ENCODE measurements at regions not wholly inside any gene's neighbourhood (a gene's known extent, or its start where the extent isn't known, plus 50 kb on each side); places are given as distances from the start of the nearest gene placed in this dataset.
A peak's percentile ranks its signal among the peaks of the same experiment; 100 is the strongest.

DNA sequence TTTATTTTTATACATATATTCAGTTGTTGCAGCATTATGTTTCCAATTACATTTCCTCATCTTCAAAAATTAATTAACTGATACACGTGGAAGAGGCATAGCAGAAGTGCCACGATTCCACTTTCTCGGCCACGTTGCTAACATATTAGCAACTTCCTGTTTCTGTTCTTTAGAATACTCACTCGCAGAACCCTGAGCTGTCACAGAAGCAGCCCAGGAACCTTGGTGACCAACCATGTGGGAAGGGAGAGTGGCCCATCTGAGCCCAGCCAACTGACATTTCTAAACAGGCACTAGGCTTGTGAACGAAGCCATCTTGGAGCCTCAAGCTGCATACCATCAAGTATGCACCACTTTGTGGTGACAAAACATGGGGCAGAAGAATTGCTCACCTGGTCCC, 350.1 kb downstream of the CBLN2 start:
- H3K4me3 ChIP-seq (replicated peaks; ENCODE audit: low read depth, low read length) = no peak overlapping the region
- no peaks in the 10 kb centered on the region for H3K27me3 ChIP-seq (replicated peaks; ENCODE audit: control insufficient read depth, insufficient read depth, low read length)
- no peak for DNase-seq (ENCODE audit: extremely low read depth, insufficient read length)
- H3K36me3 ChIP-seq (ENCODE audit: control insufficient read depth, insufficient read depth, low read length) = no peaks in the 10 kb centered on the region
- TF ChIP-seq, protein P1, sequence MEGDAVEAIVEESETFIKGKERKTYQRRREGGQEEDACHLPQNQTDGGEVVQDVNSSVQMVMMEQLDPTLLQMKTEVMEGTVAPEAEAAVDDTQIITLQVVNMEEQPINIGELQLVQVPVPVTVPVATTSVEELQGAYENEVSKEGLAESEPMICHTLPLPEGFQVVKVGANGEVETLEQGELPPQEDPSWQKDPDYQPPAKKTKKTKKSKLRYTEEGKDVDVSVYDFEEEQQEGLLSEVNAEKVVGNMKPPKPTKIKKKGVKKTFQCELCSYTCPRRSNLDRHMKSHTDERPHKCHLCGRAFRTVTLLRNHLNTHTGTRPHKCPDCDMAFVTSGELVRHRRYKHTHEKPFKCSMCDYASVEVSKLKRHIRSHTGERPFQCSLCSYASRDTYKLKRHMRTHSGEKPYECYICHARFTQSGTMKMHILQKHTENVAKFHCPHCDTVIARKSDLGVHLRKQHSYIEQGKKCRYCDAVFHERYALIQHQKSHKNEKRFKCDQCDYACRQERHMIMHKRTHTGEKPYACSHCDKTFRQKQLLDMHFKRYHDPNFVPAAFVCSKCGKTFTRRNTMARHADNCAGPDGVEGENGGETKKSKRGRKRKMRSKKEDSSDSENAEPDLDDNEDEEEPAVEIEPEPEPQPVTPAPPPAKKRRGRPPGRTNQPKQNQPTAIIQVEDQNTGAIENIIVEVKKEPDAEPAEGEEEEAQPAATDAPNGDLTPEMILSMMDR (IDR thresholded peaks at IDR 0.05; ENCODE audit: insufficient read depth, low read length, poor library complexity, severe bottlenecking) = no peak

DNA sequence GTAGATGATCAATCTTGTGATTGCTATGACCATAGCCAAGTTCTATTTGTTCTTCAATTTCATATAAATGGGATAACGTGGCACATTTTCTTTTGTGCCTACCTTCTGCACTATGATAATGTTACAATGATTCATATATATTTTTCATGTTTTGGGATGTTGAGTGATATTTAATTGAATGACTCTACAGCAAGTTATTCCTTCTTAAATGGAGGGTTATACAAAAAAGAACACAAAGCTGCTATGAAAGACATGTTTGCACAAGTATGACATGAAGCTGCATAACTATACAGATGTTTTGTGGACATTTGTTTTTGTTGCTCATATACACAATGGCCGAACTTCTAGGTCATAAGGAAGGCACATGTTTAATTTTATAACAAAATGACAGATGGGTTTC, 356.2 kb downstream of the CBLN2 start:
- DNase-seq (ENCODE audit: extremely low read depth, insufficient read length) = no peak
- Histone ChIP-seq H3K36me3 (ENCODE audit: control insufficient read depth, insufficient read depth, low read length) (no peaks in the 10 kb centered on the region), H3K27me3 (replicated peaks; ENCODE audit: control insufficient read depth, insufficient read depth, low read length) (no peaks in the 10 kb centered on the region), H3K4me3 (replicated peaks; ENCODE audit: low read depth, low read length) (no peak overlapping the region)
- TF ChIP-seq, protein P1 (IDR thresholded peaks at IDR 0.05; ENCODE audit: insufficient read depth, low read length, poor library complexity, severe bottlenecking) = no peak

DNA sequence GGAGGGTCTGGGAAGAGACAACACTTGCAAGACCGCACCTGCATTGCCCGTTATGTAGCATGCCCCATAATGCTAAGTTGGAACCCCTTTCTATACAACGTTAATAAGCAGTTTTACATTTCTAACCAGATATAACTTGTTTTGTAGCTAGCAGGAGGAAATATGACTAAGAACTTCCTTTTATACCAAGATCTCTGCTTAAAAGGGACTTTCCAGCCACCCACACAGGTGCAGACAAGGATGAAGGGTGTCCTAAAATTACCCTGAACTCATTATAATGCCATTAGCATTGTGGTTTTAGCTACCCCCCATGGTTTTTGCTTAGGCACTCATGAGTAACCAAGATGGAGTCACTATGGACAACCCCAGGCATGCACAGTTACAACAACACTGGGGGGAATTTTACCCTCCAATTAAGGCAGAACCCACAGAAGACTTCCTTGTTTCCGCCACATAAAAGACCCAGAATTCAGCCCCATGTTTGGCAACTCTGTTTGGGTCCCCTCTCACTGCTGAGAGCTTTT, 362.8 kb downstream of the CBLN2 start:
- peak; percentile 26 for DNase-seq (ENCODE audit: extremely low read depth, insufficient read length)
- no peaks in the 10 kb centered on the region for H3K36me3 ChIP-seq (ENCODE audit: control insufficient read depth, insufficient read depth, low read length)
- TF ChIP-seq, protein P1 (IDR thresholded peaks at IDR 0.05; ENCODE audit: insufficient read depth, low read length, poor library complexity, severe bottlenecking) = no peak
- no peaks in the 10 kb centered on the region for H3K27me3 ChIP-seq (replicated peaks; ENCODE audit: control insufficient read depth, insufficient read depth, low read length)
- H3K4me3 ChIP-seq (replicated peaks; ENCODE audit: low read depth, low read length) = no peak overlapping the region

DNA sequence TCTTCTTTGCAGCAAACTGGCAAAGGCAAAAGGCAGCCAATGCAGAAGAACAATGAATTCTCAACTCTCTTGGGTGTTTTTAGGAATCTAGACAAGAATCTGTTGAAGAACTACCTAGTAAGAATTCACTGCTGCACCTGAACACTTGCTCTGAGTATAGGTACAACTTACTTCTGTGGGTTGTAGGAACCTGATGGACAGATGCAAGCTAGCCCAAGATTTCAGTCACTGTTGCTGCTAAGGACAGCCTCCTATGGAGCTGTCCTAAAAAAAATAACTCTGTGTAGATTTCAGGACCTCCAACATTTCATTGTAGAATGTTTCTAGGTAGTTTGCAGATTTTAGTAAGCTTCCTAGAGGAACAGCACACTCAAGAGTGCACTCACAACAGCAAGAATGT, 363.5 kb downstream of the CBLN2 start:
- TF ChIP-seq, protein P1 (IDR thresholded peaks at IDR 0.05; ENCODE audit: insufficient read depth, low read length, poor library complexity, severe bottlenecking) = no peak
- no peak overlapping the region for H3K4me3 ChIP-seq (replicated peaks; ENCODE audit: low read depth, low read length)
- H3K36me3 ChIP-seq (ENCODE audit: control insufficient read depth, insufficient read depth, low read length) = no peaks in the 10 kb centered on the region
- DNase-seq (ENCODE audit: extremely low read depth, insufficient read length) = no peak
- H3K27me3 ChIP-seq (replicated peaks; ENCODE audit: control insufficient read depth, insufficient read depth, low read length) = no peaks in the 10 kb centered on the region

DNA sequence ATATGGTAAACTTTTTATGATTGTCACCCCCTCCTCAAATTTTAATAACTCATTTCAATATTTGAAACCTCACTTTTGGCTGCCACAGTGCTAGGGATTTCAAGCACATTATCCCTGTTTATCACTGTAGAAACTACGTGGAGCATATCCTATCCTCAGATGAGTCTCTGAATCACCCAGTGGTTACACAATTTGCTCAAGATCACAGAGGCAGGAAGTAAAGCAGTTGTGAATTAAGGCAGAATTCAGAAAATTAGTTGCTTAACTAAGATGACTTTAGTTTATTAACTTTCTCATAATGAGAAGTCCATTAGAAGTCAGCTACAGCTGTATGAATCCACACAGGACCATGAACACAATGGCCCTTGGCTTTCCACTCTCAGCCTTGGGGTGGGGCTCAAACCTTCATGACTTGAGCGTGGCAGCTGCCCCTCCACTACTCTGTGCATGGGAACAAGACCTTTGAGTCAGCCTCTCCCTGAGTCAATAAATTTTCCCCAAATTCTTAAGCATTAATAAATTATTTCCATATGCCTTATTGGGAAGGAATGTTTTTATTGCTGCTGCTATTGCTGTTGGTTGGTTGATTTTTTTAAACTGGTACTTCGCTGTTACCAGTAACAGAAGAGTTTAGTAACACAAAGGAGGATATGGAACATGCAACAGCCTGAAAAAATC, 369.0 kb downstream of the CBLN2 start:
- TF ChIP-seq, protein P1 (IDR thresholded peaks at IDR 0.05; ENCODE audit: insufficient read depth, low read length, poor library complexity, severe bottlenecking) = no peak
- DNase-seq (ENCODE audit: extremely low read depth, insufficient read length) = no peak
- no peaks in the 10 kb centered on the region for H3K36me3 ChIP-seq (ENCODE audit: control insufficient read depth, insufficient read depth, low read length)
- no peak overlapping the region for H3K4me3 ChIP-seq (replicated peaks; ENCODE audit: low read depth, low read length)
- no peaks in the 10 kb centered on the region for H3K27me3 ChIP-seq (replicated peaks; ENCODE audit: control insufficient read depth, insufficient read depth, low read length)
